Caco-2 (cell line): ENCODE measurements at regions not wholly inside any gene's neighbourhood (a gene's known extent, or its start where the extent isn't known, plus 50 kb on each side); places are given as distances from the start of the nearest gene placed in this dataset.

ENCODE experiments used
- BruUV-seq: library from RNA; stranded (reverse); fragments of 400-500 nt; replicated peaks from 2 replicates; lab custom pipeline; 2021; lab: Mats Ljungman, UMichigan
- CTCF ChIA-PET: fragments of 300-600 bp; sonication (Branson Sonifier 250); formaldehyde crosslinking; loops from one replicate; lab custom pipeline; 2022; ENCODE audit warnings: antibody characterized with exemption; lab: Charles Lee
- POLR2A ChIA-PET: fragments of 300-600 bp; sonication (Branson Sonifier 250); formaldehyde crosslinking; loops from one replicate; lab custom pipeline; 2022; ENCODE audit warnings: antibody characterized with exemption; lab: Charles Lee
- DNase-seq, 2 experiments: peaks; one replicate each; pipeline versions ENCODE4 v3.0.0 to v3.0.0-alpha.2; 2020 to 2022
- H3K27me3 ChIP-seq: replicated peaks from 2 replicates; pipeline ENCODE4 v1.6.0; 2011; ENCODE audit warnings: low read length; ENCODE audit not compliant: control insufficient read depth, insufficient read depth
- H3K36me3 ChIP-seq: 2 replicates; pipeline ENCODE4 v1.5.1; 2011; ENCODE audit warnings: low read length; ENCODE audit not compliant: control insufficient read depth, insufficient read depth
- H3K4me1 ChIP-seq: fragments of 250-450 bp; sonication (Bioruptor Pico); 2 replicates; pipeline ENCODE4 v1.5.1; 2020; ENCODE audit warnings: mild to moderate bottlenecking
- H3K4me3 ChIP-seq: 2 replicates; pipeline ENCODE4 v1.5.1; 2011; ENCODE audit warnings: low read depth, mild to moderate bottlenecking, control low read depth, low read length
- H3K9me3 ChIP-seq: fragments of 250-450 bp; sonication (Bioruptor Pico); 2 replicates; pipeline ENCODE4 v1.5.1; 2020; ENCODE audit warnings: mild to moderate bottlenecking, moderate library complexity
- H3K27ac Mint-ChIP-seq: one replicate; pipeline ENCODE4 v1.8.0; 2022; ENCODE audit warnings: mixed read lengths; ENCODE audit not compliant: unreplicated experiment
- H3K27me3 Mint-ChIP-seq: one replicate; pipeline ENCODE4 v1.8.0; 2022; ENCODE audit warnings: mixed read lengths; ENCODE audit not compliant: insufficient read depth, unreplicated experiment
- H3K36me3 Mint-ChIP-seq: one replicate; pipeline ENCODE4 v1.8.0; 2022; ENCODE audit warnings: mild to moderate bottlenecking, mixed read lengths; ENCODE audit not compliant: insufficient read depth, unreplicated experiment
- H3K4me1 Mint-ChIP-seq: one replicate; pipeline ENCODE4 v1.8.0; 2022; ENCODE audit warnings: low read depth, mixed read lengths; ENCODE audit not compliant: unreplicated experiment
- H3K4me3 Mint-ChIP-seq: one replicate; pipeline ENCODE4 v1.8.0; 2022; ENCODE audit warnings: mild to moderate bottlenecking, moderate library complexity, mixed read lengths; ENCODE audit not compliant: unreplicated experiment
- H3K9me3 Mint-ChIP-seq: one replicate; pipeline ENCODE4 v1.8.0; 2022; ENCODE audit warnings: mixed read lengths; ENCODE audit not compliant: unreplicated experiment
- CTCF ChIP-seq, 2 experiments: fragments of 200-600 bp in 1 of 2; IDR thresholded peaks; 1 replicate in 1 of 2; 2 replicates in 1 of 2; pipeline versions ENCODE4 v1.5.1 to v1.8.0; 2011 to 2022; ENCODE audit warnings: antibody characterized with exemption in 1 of 2, control low read depth in 1 of 2, inconsistent platforms in 1 of 2, low read depth in 1 of 2, low read length in 1 of 2, mild to moderate bottlenecking in 1 of 2, moderate library complexity in 1 of 2; ENCODE audit not compliant: insufficient read depth in 1 of 2, severe bottlenecking in 1 of 2, unreplicated experiment in 1 of 2
- intact Hi-C: fragments of 100-400 bp; cut with micrococcal nuclease; formaldehyde crosslinking; loops from one replicate; pipeline ENCODE4 v1.10.0; 2022; ENCODE audit not compliant: unreplicated experiment

GRCh38 chr1:82446955-82447354, 646.2 kb downstream of the ADGRL2 start:
- H3K9me3 ChIP-seq = no peaks in the 10 kb centered on the region
- no peak overlapping the region for H3K27ac Mint-ChIP-seq
- H3K4me3 Mint-ChIP-seq = no peak overlapping the region
- H3K27me3 ChIP-seq = no peaks in the 10 kb centered on the region
- no peaks in the 10 kb centered on the region for H3K4me1 Mint-ChIP-seq
- POLR2A ChIA-PET = no interaction called here
- intact Hi-C loops = no loop called here
- H3K27me3 Mint-ChIP-seq = peaks cover 10% of the 10 kb centered on the region
- no peak for TF ChIP-seq CTCF (IDR thresholded peaks at IDR 0.05; ENCODE audit: insufficient read depth in 1 of 2, low read depth in 1 of 2, low read length in 1 of 2, severe bottlenecking in 1 of 2, unreplicated experiment in 1 of 2)
- H3K36me3 Mint-ChIP-seq = no peaks in the 10 kb centered on the region
- H3K4me3 ChIP-seq = no peak overlapping the region
- CTCF ChIA-PET = no interaction called here
- no peak for DNase-seq
- BruUV-seq = no TSS peak
- no peaks in the 10 kb centered on the region for H3K36me3 ChIP-seq
- H3K9me3 Mint-ChIP-seq = peaks cover 6% of the 10 kb centered on the region
- H3K4me1 ChIP-seq = no peaks in the 10 kb centered on the region

- CTCF ChIA-PET = no interaction called here
- BruUV-seq = no TSS peak
- H3K27ac Mint-ChIP-seq = no peak overlapping the region
These were observed 645.5 kb downstream of the ADGRL2 start for GRCh38 chr1:82446236-82446635.

GRCh38 chr1:82445827-82446226, 645.1 kb downstream of the ADGRL2 start:
- Mint-ChIP-seq H3K4me3 (no peak overlapping the region), H3K27ac (no peak overlapping the region), H3K4me1 (no peaks in the 10 kb centered on the region), H3K9me3 (no peaks in the 10 kb centered on the region), H3K36me3 (no peaks in the 10 kb centered on the region), H3K27me3 (peaks cover 10% of the 10 kb centered on the region)
- no peaks in the 10 kb centered on the region for H3K27me3 ChIP-seq
- H3K4me1 ChIP-seq = no peaks in the 10 kb centered on the region
- no peaks in the 10 kb centered on the region for H3K9me3 ChIP-seq
- no TSS peak for BruUV-seq
- ChIA-PET CTCF (no interaction called here), POLR2A (no interaction called here)
- H3K36me3 ChIP-seq = no peaks in the 10 kb centered on the region
- intact Hi-C loops = no loop called here
- no peak for DNase-seq
- TF ChIP-seq CTCF (IDR thresholded peaks at IDR 0.05; ENCODE audit: insufficient read depth in 1 of 2, low read depth in 1 of 2, low read length in 1 of 2, severe bottlenecking in 1 of 2, unreplicated experiment in 1 of 2) = no peak
- H3K4me3 ChIP-seq = no peak overlapping the region

More at GRCh38 chr1:82446236-82446635, 645.5 kb downstream of the ADGRL2 start:
- no peak for TF ChIP-seq CTCF (IDR thresholded peaks at IDR 0.05; ENCODE audit: insufficient read depth in 1 of 2, low read depth in 1 of 2, low read length in 1 of 2, severe bottlenecking in 1 of 2, unreplicated experiment in 1 of 2)
- no peaks in the 10 kb centered on the region for H3K4me1 ChIP-seq
- Mint-ChIP-seq H3K4me3 (no peak overlapping the region), H3K4me1 (no peaks in the 10 kb centered on the region), H3K27me3 (peaks cover 10% of the 10 kb centered on the region), H3K36me3 (no peaks in the 10 kb centered on the region), H3K9me3 (no peaks in the 10 kb centered on the region)
- no peaks in the 10 kb centered on the region for H3K27me3 ChIP-seq
- no peak overlapping the region for H3K4me3 ChIP-seq
- intact Hi-C loops = no loop called here
- DNase-seq = no peak
- no peaks in the 10 kb centered on the region for H3K9me3 ChIP-seq
- H3K36me3 ChIP-seq = no peaks in the 10 kb centered on the region
- POLR2A ChIA-PET = no interaction called here
